HUES64 (cell line): ENCODE measurements at regions not wholly inside any gene's neighbourhood (a gene's known extent, or its start where the extent isn't known, plus 50 kb on each side); places are given as distances from the start of the nearest gene placed in this dataset.

Experiments
- H3K27ac ChIP-seq: 2 replicates; pipeline ENCODE4 v1.7.0; 2013; ENCODE audit warnings: low read depth, low read length, inconsistent platforms
- H3K27me3 ChIP-seq: 2 replicates; pipeline ENCODE4 v1.6.1; 2013; ENCODE audit warnings: mild to moderate bottlenecking, low read length; ENCODE audit not compliant: insufficient read depth
- H3K36me3 ChIP-seq: 2 replicates; pipeline ENCODE4 v1.6.1; 2013; ENCODE audit warnings: mild to moderate bottlenecking, low read length; ENCODE audit not compliant: insufficient read depth
- H3K4me1 ChIP-seq: 2 replicates; pipeline ENCODE4 v1.6.1; 2013; ENCODE audit warnings: mild to moderate bottlenecking, low read length, moderate library complexity; ENCODE audit not compliant: insufficient read depth
- H3K4me3 ChIP-seq: 2 replicates; pipeline ENCODE4 v1.5.1; 2013; ENCODE audit warnings: mild to moderate bottlenecking, low read length, moderate library complexity
- H3K9ac ChIP-seq: 2 replicates; pipeline ENCODE4 v1.6.1; 2013; ENCODE audit warnings: mild to moderate bottlenecking, low read depth, low read length
- H3K9me3 ChIP-seq: 2 replicates; pipeline ENCODE4 v1.6.1; 2013; ENCODE audit warnings: low read depth, low read length; ENCODE audit not compliant: insufficient read depth
- WGBS: fragments of 150-250, 120-280 bp; methylation state at CpG from one replicate; pipeline ENCODE4 v1.1.7; 2013; ENCODE audit warnings: missing lambda C conversion rate; 5-methylcytosine and 5-hydroxymethylcytosine counted together

DNA sequence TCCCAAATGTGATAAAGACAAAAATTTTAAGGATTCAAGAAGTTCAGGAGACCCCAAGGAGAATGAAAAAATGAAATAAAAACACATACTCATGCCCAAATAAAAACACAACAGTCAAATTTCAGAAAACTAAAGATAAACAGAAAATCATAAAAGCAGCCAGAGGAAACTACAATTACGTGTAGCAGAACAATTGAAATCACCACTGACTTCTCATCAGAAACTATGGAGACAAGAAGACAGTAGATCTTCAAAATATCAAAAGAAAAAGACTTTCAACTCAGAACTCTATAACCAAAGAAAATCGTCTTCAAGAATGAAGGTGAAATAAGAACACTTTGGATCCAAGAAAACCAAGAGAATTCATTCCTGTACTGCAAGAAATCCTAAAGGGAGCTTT is 54.9 kb downstream of the DIO3 start:
- peaks cover 19% of the 10 kb centered on the region for H3K27me3 ChIP-seq
- no peaks in the 10 kb centered on the region for H3K4me1 ChIP-seq
- H3K36me3 ChIP-seq = no peaks in the 10 kb centered on the region
- no peak overlapping the region for H3K27ac ChIP-seq
- no peaks in the 10 kb centered on the region for H3K9me3 ChIP-seq
- WGBS = 81% methylated on average over 2 of the region's 2 CpGs
- no peak overlapping the region for H3K9ac ChIP-seq
- H3K4me3 ChIP-seq = no peak overlapping the region

DNA sequence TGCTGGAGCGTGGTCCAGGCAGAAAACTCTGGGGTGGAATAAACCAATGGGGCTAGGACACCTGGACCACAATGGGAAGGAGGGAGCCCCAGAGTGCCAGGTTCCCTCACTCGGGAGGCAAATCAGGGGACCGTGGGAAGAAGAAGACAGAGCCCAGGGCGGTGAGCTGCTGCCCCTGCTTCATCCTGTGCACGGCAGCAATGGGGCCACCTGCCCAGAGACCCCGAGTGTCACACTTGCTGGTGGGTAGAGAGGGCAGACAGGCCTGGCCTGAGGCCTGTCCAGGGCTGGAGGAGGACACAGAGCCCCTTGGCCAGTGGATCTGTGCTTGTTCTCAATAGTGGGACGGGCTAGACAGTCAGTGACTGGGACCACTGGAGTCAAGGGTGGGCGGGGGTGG is 58.2 kb downstream of the DIO3 start:
- 90% methylated on average over 8 of the region's 8 CpGs for WGBS
- Histone ChIP-seq H3K27me3 (peaks cover 10% of the 10 kb centered on the region), H3K4me3 (no peak overlapping the region), H3K4me1 (peaks cover 5% of the 10 kb centered on the region; the same call in 1 of the 2 replicates), H3K9ac (no peak overlapping the region), H3K9me3 (no peaks in the 10 kb centered on the region), H3K36me3 (no peaks in the 10 kb centered on the region), H3K27ac (no peak overlapping the region)

DNA sequence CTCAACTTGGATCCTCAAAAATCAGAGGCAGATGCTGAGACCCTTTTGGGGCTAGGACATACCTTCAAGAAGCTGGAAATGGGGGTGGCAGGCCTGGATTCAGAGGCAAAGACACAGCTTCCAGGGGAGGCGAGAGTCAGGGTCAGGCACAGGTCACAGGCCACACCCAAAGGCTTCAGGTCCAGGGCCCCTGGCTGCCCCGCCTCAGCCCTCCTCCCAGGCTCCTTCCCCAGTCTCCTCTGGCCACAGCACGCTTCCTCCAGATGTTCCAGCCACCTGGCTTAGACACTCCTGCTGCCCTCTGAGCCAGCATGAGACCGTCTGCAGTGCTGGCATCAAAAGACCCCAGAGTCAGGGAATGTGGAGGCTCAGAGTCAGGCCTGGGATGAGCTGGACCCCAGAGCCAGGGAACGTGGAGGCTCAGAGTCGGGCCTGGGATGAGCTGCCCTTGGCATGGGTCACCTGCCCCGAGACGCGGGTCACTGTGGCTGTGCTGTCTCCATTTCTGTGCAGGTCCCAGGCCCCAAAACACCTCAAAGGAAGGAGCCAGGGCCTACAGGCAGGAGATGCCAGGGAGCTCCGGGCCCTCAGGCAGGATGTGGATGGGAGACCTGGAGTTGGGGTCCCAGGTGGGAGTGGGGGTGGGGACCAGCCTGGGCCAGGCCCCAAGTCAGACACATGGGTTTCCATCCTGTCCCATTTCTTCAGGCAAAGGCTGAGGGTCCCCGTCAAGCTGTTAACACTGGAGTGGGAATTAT is 58.9 kb downstream of the DIO3 start:
- Histone ChIP-seq H3K9ac (no peak overlapping the region), H3K9me3 (no peaks in the 10 kb centered on the region), H3K36me3 (no peaks in the 10 kb centered on the region), H3K4me3 (no peak overlapping the region), H3K27me3 (peaks cover 5% of the 10 kb centered on the region), H3K4me1 (peaks cover 6% of the 10 kb centered on the region; the same call in 1 of the 2 replicates), H3K27ac (no peak overlapping the region)
- 90% methylated on average over 11 of the region's 11 CpGs for WGBS

- H3K4me3 ChIP-seq = no peak overlapping the region
- no peak overlapping the region for H3K27ac ChIP-seq
- peaks cover 2% of the 10 kb centered on the region; the same call in 1 of the 2 replicates for H3K27me3 ChIP-seq
- H3K36me3 ChIP-seq = no peaks in the 10 kb centered on the region
- WGBS = 92% methylated on average over 22 of the region's 22 CpGs
- H3K4me1 ChIP-seq = peaks cover 6% of the 10 kb centered on the region; the same call in 1 of the 2 replicates
- no peaks in the 10 kb centered on the region for H3K9me3 ChIP-seq
- no peak overlapping the region for H3K9ac ChIP-seq
These were observed 59.8 kb downstream of the DIO3 start for GRCh38 chr14:101620821-101621785.

DNA sequence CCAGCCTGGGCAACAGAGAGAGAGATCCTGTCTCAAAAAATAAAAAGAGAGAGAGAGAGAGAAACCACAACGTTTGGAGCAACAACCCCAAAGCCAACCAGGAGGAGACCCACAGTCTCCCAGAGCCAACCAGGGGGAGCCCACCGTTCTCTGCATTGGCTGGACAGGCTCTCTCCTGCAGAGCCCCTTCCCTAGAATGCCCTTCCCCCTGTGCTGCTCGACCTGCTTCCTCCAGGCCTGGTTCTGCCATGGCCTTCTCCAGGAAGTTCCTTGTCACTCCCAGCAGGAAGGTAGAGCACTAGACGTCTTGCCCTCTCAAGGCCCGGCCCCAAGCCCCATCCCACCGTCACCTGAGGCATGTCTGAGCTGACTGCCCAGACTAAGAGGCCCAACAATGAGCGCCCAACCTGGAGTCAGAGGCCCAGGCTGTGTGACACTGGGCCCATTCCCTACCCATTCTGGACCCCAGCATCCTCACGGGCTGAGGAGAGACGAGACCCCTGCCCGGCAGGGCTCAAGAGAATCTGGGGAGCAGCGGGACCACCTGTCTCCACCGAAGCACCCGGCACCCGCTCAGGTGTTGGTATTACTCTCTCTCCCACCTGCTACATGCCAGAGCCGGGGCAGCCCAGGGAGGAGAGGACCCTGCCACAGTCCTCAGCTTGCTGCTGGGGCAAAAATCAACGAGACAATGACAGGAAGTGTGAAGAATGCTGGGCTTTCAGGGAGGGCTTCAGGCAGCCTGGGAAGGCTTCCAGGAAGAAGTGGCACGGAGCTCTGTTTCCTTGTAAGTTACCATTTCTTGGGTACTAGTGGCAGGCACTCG is 61.2 kb downstream of the DIO3 start:
- Histone ChIP-seq H3K27ac (no peak overlapping the region), H3K9ac (no peak overlapping the region), H3K4me3 (no peak overlapping the region), H3K9me3 (no peaks in the 10 kb centered on the region), H3K36me3 (no peaks in the 10 kb centered on the region), H3K27me3 (peaks cover 2% of the 10 kb centered on the region; the same call in 1 of the 2 replicates), H3K4me1 (peaks cover 6% of the 10 kb centered on the region; the same call in 1 of the 2 replicates)
- 83% methylated on average over 18 of the region's 18 CpGs for WGBS

GRCh38 chr14:101623077-101623372 is 61.7 kb downstream of the DIO3 start:
- Histone ChIP-seq H3K9ac (no peak overlapping the region), H3K36me3 (no peaks in the 10 kb centered on the region), H3K4me1 (peaks cover 6% of the 10 kb centered on the region; the same call in 1 of the 2 replicates), H3K9me3 (no peaks in the 10 kb centered on the region), H3K27me3 (peaks cover 2% of the 10 kb centered on the region; the same call in 1 of the 2 replicates), H3K27ac (no peak overlapping the region), H3K4me3 (no peak overlapping the region)
- 92% methylated on average over 6 of the region's 6 CpGs for WGBS

- H3K27ac ChIP-seq = no peak overlapping the region; the same call in 1 of the 2 replicates
- WGBS = 76% methylated on average over 9 of the region's 9 CpGs
- H3K36me3 ChIP-seq = no peaks in the 10 kb centered on the region
- no peak overlapping the region for H3K9ac ChIP-seq
- H3K27me3 ChIP-seq = peaks cover 6% of the 10 kb centered on the region
- no peaks in the 10 kb centered on the region for H3K9me3 ChIP-seq
- H3K4me1 ChIP-seq = peaks cover 6% of the 10 kb centered on the region; the same call in 1 of the 2 replicates
- H3K4me3 ChIP-seq = no peak overlapping the region
These were observed 62.6 kb downstream of the DIO3 start for GRCh38 chr14:101623685-101624444.

DNA sequence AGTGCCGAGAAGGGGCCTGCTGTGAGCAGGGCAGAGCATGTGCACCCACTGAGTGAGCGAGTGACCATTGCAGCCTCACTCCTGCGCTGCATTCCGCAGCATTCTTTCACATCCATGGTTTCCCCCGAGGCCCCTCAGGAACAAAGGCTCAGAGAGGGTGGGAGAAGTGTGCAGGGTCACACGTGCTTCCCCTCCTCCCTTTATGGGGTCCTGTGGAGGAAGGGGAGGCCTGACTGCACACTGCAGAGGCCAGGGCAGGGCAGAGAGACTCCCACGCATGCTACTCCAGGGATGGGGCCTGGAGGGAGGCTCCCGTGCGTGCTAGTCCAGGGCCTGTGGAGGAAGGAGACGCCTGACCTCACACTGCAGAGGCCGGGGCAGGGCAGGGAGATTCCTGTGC is 63.2 kb downstream of the DIO3 start:
- Histone ChIP-seq H3K9me3 (no peaks in the 10 kb centered on the region), H3K4me3 (no peak overlapping the region), H3K27ac (peak overlapping the region; percentile 35; the same call in 1 of the 2 replicates), H3K27me3 (peaks cover 10% of the 10 kb centered on the region), H3K36me3 (no peaks in the 10 kb centered on the region), H3K9ac (no peak overlapping the region), H3K4me1 (peaks cover 6% of the 10 kb centered on the region; the same call in 1 of the 2 replicates)
- WGBS = 67% methylated on average over 10 of the region's 11 CpGs

GRCh38 chr14:101625336-101626097 is 64.2 kb downstream of the DIO3 start:
- WGBS = 92% methylated on average over 1 of the region's 1 CpG
- H3K9me3 ChIP-seq = no peaks in the 10 kb centered on the region
- H3K36me3 ChIP-seq = no peaks in the 10 kb centered on the region
- no peak overlapping the region for H3K4me3 ChIP-seq
- H3K4me1 ChIP-seq = peaks cover 6% of the 10 kb centered on the region; the same call in 1 of the 2 replicates
- no peak overlapping the region for H3K27ac ChIP-seq
- H3K27me3 ChIP-seq = peaks cover 11% of the 10 kb centered on the region
- H3K9ac ChIP-seq = no peak overlapping the region
